Chondrocyte (in vitro differentiated cells): ENCODE measurements at regions not wholly inside any gene's neighbourhood (a gene's known extent, or its start where the extent isn't known, plus 50 kb on each side); places are given as distances from the start of the nearest gene placed in this dataset.

ENCODE experiments used
- DNase-seq: peaks from one replicate; pipeline ENCODE4 v3.0.0; 2021; ENCODE audit warnings: mixed read lengths, low spot score
- H3K27ac Mint-ChIP-seq: one replicate; pipeline ENCODE4 v1.8.0; 2021; ENCODE audit warnings: mild to moderate bottlenecking, moderate library complexity, mixed read lengths; ENCODE audit not compliant: unreplicated experiment
- H3K27me3 Mint-ChIP-seq: 2 replicates; pipeline ENCODE4 v1.8.0; 2021; ENCODE audit warnings: low read depth, mixed read lengths
- H3K36me3 Mint-ChIP-seq: 2 replicates; pipeline ENCODE4 v1.8.0; 2021; ENCODE audit warnings: low read depth, mixed read lengths
- H3K4me1 Mint-ChIP-seq: 2 replicates; pipeline ENCODE4 v1.8.0; 2021; ENCODE audit warnings: low read depth, mild to moderate bottlenecking, mixed read lengths
- H3K4me3 Mint-ChIP-seq: one replicate; pipeline ENCODE4 v1.8.0; 2021; ENCODE audit warnings: mild to moderate bottlenecking, moderate library complexity, mixed read lengths; ENCODE audit not compliant: unreplicated experiment
- H3K9me3 Mint-ChIP-seq: 2 replicates; pipeline ENCODE4 v1.8.0; 2021; ENCODE audit warnings: low read depth, mixed read lengths
- TF ChIP-seq, protein P1 (sequence below): fragments of 200-600 bp; sonication (generic); IDR thresholded peaks from 2 replicates; pipeline ENCODE4 v1.5.0; 2021; ENCODE audit warnings: antibody characterized with exemption, mild to moderate bottlenecking, moderate library complexity

DNA sequence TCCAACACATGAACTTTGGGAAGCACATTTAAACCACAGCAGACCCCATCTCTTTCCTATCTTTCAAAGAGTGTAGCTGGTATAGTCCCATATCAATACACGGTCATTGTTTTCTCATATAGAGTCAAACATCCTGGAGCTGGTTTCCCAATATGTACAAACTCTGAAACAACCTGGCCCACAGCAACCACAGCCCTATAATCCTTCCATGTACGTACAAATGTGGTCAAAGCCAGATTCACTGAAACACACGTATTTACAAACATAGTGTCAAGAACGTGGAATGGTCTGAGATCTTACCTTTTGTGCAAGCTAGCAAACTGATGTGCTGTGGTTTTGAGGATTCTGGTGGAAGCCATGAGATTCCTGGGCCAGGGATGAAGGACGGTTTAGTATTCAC lies 97.3 kb downstream of the HS1BP3 start:
- TF ChIP-seq, protein P1, sequence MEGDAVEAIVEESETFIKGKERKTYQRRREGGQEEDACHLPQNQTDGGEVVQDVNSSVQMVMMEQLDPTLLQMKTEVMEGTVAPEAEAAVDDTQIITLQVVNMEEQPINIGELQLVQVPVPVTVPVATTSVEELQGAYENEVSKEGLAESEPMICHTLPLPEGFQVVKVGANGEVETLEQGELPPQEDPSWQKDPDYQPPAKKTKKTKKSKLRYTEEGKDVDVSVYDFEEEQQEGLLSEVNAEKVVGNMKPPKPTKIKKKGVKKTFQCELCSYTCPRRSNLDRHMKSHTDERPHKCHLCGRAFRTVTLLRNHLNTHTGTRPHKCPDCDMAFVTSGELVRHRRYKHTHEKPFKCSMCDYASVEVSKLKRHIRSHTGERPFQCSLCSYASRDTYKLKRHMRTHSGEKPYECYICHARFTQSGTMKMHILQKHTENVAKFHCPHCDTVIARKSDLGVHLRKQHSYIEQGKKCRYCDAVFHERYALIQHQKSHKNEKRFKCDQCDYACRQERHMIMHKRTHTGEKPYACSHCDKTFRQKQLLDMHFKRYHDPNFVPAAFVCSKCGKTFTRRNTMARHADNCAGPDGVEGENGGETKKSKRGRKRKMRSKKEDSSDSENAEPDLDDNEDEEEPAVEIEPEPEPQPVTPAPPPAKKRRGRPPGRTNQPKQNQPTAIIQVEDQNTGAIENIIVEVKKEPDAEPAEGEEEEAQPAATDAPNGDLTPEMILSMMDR = no peak
- Mint-ChIP-seq H3K27ac (no peak overlapping the region), H3K27me3 (no peaks in the 10 kb centered on the region), H3K9me3 (no peaks in the 10 kb centered on the region), H3K4me3 (no peak overlapping the region), H3K36me3 (no peaks in the 10 kb centered on the region), H3K4me1 (peaks cover 14% of the 10 kb centered on the region)
- no peak for DNase-seq

GRCh38 chr2:20555954-20556353 lies 94.9 kb downstream of the HS1BP3 start:
- TF ChIP-seq, protein P1 = no peak
- Mint-ChIP-seq H3K36me3 (no peaks in the 10 kb centered on the region), H3K4me3 (no peak overlapping the region), H3K4me1 (peaks cover 12% of the 10 kb centered on the region), H3K27me3 (no peaks in the 10 kb centered on the region), H3K9me3 (no peaks in the 10 kb centered on the region), H3K27ac (no peak overlapping the region)
- DNase-seq = no peak

GRCh38 chr2:20556756-20557155 lies 94.1 kb downstream of the HS1BP3 start:
- peaks cover 12% of the 10 kb centered on the region for H3K4me1 Mint-ChIP-seq
- no peak overlapping the region for H3K4me3 Mint-ChIP-seq

DNA sequence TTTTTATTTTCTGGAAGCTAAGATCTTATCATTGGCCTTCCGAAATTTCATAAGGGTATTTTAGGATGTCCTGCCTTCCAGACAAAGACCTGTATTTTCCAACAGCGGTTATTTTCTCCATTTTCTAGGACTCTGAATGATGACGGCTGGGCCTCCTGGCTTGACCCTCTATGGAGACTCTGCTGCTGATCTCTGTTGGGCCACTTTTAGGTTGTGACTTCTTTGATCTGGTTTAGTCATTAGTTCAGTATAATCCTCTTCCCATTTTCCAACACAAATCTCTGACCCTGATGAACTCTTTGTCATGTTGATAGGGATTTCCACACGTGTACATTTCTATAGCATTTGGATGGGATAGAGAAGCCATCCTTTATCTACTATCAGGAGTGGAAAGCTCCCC lies 93.7 kb downstream of the HS1BP3 start:
- no peaks in the 10 kb centered on the region for H3K36me3 Mint-ChIP-seq
- H3K9me3 Mint-ChIP-seq = no peaks in the 10 kb centered on the region
- H3K27ac Mint-ChIP-seq = no peak overlapping the region
- peaks cover 11% of the 10 kb centered on the region for H3K4me1 Mint-ChIP-seq
- no peaks in the 10 kb centered on the region for H3K27me3 Mint-ChIP-seq
- H3K4me3 Mint-ChIP-seq = no peak overlapping the region
- DNase-seq = no peak
- TF ChIP-seq, protein P1 = no peak

More at GRCh38 chr2:20556756-20557155, 94.1 kb downstream of the HS1BP3 start:
- no peaks in the 10 kb centered on the region for H3K9me3 Mint-ChIP-seq
- DNase-seq = no peak
- TF ChIP-seq, protein P1 = no peak
- H3K36me3 Mint-ChIP-seq = no peaks in the 10 kb centered on the region
- no peaks in the 10 kb centered on the region for H3K27me3 Mint-ChIP-seq
- H3K27ac Mint-ChIP-seq = no peak overlapping the region

- H3K4me1 Mint-ChIP-seq = peaks cover 13% of the 10 kb centered on the region
- H3K27ac Mint-ChIP-seq = no peak overlapping the region
- H3K36me3 Mint-ChIP-seq = no peaks in the 10 kb centered on the region
- no peak for DNase-seq
- H3K4me3 Mint-ChIP-seq = no peak overlapping the region
- TF ChIP-seq, protein P1 = no peak
- no peaks in the 10 kb centered on the region for H3K9me3 Mint-ChIP-seq
- no peaks in the 10 kb centered on the region for H3K27me3 Mint-ChIP-seq
Observed at GRCh38 chr2:20557635-20558034, 93.3 kb downstream of the HS1BP3 start.
